HuH-7 (cell line): ENCODE measurements at regions not wholly inside any gene's neighbourhood (a gene's known extent, or its start where the extent isn't known, plus 50 kb on each side); places are given as distances from the start of the nearest gene placed in this dataset.

Experiments
- DNase-seq: peaks from one replicate; pipeline ENCODE4 v3.0.0; 2011; ENCODE audit warnings: low spot score

DNA sequence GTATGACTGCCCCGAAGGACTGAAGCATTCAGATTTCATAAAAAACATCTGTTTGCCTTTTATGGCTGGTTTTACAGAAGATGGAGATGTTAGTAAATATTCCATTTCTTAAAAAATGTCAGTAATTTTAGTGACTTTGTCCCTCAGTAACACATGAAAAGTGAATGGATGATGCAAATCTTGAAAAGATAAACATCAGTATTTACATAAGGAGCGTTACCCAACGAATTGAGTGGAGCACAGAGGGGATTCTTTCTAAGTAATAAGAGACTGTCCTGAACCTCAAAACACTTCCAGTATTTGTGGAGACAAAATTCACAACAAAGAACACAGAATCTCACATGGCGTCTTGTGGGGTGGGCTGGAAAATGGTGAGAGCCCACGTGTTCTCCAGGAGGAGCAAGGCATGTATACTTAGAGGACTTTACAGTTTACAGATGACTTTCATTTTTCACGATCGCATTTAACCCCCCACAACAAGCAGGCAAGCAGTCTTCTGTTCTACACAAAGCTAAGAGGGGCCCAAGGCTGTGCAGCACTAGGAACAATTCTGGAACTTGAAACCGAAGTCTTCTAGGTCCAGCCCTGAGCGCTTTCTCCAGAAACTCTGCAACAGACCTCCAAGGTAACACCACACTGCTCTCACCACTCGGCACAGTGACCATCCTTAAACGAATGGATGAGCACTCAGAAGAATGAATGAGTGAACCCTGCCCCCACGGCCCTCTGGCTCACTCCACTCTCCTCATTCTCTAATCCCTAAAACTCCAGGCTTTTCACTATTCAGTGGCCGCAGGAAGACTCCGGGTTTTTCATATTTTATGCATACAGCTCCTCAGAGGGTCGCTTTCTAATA, 709.8 kb downstream of the UQCRFS1 start:
- no peak for DNase-seq

DNA sequence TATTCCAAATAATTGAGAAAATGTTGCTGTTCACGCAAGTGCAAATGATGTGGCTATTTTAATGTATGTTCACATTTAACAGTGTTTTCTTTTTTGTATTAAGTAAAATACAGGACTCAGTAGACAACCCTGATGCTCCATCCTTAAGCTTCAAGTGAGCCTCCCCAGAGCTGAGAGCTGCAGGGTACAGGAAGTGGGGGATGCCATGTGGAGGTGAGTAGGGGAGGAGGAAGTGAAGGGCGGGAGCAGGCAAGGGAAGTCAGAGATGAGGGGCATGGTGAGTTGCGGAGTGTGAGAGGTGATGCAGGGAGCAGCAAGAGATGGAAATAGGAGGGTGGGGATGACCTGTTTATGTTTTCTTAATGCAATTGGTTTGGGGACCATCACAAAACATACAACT, 711.0 kb downstream of the UQCRFS1 start:
- DNase-seq = no peak

DNA sequence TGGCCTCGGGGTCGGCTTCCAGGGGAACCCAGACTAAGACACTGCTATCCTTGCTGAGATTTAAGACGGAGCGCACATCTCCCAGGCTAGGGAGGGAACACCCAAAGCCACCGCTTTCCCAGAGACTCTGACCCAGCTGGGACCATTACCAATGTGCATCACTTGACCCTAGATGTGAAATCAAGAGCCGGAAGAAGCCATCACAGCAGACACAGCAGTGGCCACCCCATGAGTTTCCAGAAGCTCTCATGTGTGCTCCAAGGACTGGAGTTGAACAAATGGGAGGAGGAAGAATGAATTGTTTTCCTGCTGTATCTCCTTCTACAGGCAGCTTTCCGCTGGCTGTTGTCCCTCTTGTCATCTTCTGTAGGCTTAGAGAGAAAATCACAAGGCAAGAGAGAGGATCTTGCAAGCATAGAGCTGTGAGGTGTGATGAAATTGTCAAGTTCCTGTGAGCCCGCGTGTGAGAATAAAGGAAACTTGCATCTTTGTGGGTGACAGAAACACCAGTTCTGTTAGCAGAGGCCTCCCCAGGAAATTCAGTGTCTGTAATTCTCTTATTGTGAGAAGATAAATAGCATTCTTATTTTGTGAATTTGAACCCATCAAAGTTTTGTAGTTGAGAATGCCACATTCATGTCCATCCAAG, 711.8 kb downstream of the UQCRFS1 start:
- DNase-seq = no peak

DNA sequence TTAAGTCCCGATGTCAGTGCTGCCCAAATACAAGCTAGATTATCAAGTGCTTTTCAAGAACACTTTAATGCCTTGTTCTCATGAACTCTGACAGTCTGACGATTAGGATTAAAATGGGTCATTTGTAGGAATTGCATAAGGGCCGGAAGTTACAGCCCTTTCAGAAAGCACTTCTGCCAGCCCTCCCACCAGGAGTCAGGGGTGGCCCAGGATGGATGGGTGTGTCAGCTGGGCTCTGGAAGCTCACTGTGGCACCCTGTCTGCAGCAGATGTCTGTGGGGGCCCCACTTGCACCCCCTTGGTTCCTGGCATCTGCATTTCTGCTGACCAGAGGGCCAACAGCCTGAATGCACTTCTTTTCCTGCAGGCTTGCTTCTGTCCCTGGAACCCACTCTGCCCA, 712.7 kb downstream of the UQCRFS1 start:
- no peak for DNase-seq

DNA sequence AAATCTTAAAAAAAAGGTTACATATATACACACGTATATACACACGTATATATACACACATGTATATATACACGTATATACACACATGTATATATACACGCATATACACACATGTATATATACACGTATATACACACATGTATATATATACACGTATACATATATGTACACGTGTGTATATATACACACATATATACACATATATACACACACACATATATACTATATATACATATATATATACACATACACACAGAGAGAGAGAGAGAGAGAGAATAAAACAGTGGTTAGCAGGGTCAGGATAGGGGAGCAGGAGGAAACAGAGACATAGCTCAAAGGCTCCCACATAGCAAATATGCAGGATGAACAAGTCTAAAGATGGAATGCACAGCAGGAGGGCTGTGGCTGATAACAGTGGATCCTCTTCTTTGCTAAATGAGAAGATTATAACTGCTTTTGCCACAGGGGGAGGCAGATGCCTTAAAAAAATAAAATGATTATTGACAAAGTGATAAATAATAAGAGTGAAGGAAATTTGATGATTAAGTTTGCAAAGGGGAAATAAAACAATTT, 714.5 kb downstream of the UQCRFS1 start:
- DNase-seq = no peak

DNA sequence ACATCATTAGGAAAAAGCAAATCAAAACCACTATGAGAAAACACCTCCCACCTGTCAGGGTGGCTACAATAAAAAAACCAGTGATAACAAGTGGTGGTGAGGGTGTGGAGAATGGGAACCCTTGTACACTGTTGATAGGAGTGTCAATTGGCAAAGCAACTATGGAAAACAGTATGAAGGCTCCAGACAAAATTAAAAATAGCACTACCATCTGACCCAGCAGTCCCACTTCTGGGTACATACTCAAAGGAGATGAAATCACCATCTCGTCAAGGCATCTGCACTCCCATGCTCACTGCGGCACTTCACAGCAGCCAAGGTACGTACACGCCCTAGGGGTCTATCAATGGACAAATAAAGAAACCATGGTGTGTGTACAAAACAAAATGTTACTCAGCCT, 715.1 kb downstream of the UQCRFS1 start:
- no peak for DNase-seq

DNA sequence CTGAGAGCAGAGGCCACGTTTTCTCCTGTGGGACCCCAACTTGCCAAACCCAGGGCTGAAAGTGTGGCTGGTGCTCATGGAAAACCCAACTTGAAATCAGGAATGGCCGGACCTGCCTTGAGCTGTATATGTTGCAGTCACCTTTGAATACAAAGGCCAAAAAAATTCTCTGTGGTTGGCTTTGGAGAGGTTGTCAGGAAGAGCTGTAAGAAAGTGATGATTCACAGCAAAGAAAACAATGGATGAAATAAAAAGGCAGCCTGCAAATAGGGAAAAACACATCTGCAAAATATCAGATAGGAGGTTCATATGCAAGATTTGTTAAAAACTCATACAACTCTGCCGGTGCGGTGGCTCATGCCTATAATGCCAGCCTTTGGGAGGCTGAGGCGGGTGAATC, 715.8 kb downstream of the UQCRFS1 start:
- no peak for DNase-seq

DNA sequence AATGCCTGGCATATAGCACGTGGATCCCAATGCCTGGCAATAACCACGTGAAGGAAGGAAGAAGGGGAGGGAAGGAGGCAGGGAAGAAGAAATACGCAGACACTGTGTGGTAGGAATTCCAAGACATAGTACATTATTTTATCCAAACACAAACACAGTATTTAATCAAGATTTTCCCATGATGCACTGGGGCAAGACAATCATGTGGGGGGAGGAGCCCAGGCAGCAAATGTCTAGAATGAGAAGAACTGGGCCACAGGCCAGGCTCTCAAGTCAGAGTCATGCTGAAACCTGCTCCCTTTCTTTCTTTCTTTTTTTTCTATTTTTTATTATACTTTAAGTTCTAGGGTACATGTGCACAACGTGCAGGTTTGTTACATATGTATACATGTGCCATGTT, 717.9 kb downstream of the UQCRFS1 start:
- no peak for DNase-seq

DNA sequence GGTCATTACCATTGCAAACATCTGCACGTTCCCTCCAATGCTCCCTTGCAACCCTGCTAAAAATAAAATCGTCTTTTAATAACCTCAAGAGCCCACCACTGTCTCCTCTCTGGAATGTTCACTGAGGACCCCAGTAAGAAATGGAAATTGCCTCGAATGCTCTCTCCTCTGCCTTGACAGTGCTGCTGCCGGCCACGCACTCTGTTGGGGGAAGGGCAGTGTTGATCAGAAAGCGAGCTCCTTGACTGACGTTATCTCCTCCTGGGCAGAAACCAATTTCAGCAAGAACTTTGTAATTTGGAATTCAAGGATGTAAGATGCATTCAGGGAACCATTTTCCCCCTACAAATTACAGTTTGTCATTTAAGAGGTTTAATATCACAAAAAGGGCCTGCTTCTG, 718.5 kb downstream of the UQCRFS1 start:
- DNase-seq = no peak

DNA sequence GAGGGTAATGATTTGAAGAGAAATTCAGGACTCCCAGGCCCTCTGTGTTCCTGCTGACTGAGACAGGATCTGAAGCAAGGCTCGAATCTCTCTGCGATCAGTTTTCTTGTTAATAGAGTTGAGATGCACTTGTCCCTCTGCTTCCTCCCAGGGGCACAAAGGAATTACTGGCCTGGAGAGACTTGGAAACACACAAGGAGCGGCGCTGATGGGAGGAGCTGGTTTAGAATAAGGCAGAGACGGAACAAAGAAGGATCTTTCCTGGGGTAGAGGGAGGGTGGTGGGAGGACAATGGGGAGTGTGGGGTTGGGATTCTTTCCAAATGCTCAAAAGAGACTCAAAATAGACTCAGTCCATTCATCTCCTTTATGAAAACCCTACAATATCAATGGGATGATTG, 719.1 kb downstream of the UQCRFS1 start:
- DNase-seq = no peak

DNA sequence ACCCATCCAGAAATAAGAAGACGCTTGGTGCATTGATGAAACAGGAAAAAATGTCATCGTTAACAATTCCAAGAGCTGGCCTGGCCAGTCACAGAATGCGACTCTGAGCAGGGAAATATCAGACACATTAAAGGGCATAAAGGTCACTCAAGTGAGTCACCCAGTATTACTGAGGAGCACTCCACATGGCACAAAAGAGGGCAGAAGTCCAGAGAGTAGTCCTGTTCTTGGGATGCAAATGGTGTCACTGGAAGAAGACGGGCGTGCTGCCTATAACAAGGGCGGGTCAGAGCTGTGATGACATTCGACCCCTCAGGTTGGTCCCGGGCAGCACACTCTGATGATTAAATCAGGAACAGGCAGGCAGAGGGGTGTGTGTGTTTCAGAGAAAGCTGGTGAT, 720.3 kb downstream of the UQCRFS1 start:
- no peak for DNase-seq

DNA sequence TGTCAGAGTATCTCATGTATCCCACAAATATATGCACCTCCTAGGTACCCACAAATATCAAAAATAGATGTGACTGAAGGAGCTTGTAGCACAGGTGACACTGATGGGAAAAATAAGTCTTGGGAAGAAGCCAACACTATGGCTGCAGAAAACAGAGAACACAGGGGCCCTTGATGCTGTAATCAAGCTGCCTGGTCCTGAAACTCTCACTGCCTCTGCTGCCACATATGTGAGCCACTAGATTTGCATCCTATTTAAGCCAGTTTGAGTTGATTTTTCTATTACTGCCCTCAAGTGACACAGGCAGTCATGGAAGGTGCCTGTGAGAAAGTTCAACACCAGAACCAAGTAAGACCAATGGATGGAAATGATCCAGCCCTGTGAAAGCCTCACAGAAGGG, 720.8 kb downstream of the UQCRFS1 start:
- DNase-seq = no peak

DNA sequence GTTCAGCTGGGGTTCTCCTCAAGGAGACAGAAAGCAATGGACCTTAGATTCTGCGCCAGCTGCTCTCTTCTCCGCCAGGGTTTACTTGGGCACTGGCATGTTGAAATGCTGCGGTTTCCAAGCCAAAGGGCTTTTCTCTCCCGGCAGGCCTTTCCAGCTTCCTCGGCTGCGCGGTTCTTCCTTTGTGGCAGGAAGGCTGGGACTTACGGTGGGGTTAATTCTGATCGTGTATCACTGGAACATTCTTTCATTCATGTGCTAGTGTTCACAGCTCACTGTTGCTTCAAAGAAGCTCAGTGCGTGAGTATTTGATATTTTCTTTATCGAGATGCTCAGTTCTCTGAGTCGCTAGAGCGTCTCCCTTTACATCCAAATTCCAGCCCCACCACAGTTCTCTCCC, 723.2 kb downstream of the UQCRFS1 start:
- no peak for DNase-seq

DNA sequence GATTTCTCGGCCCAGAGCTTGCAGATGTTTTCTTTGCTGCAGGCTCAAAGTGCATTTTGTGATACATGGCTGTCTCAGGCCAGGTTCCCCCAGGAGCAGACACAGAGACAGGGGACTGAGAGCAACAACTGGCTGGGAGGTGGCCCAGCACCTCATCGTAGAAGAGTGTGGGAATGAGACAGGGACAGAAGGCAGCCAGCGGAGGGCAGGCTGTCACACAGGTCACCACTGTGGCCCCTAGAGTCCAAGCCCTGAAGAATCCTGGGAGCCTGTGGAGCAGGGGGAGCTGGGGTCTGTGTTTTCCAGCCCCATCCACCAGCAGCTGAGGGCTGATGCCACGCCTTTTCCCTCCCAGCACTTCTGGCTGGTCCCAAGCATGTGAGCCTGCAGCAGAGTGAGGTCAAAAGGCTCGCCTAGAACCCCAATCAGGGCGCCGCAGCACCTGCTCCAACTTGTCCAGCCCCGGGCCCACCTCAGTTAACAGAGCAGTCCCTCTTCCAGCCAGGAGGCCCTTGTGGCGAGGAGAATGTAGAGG, 723.8 kb downstream of the UQCRFS1 start:
- DNase-seq = no peak

DNA sequence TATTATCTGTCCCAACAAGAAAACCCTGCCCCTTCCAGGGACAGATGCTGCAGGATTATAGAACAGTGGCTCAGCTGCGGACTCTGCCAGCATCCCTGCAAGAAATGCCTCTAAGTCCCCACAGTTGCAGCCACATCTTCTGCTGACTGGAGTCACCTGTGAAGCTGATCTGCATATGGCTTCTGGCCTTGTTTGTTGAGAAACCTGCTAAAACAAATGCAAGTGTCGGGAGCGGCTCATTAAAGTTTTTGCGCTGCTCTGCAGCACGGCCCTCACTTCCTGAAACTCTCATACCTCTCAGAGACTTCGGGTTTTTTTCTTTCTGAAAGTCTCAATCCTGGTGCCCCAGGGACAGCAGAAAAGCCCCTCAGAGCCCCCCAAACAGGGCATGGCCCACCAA, 725.0 kb downstream of the UQCRFS1 start:
- no peak for DNase-seq

DNA sequence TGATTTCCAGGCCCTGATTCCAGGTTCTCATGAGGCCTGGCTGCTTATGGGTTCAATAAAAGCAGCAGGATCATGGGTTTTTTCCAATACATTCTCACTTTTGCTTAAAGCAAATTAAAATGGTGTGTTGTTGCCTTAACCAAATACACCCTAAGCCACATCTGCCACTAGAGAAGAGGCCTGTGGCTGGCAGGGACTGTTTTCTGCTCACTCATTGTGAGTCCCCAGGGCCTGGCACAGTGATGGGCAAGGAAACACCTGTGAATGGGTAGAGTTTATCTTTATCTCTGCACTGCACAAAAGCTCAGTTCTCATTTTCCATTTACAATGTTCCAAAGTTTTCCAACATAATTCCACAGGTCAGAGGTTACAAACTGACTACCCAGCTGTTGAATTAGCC, 726.0 kb downstream of the UQCRFS1 start:
- no peak for DNase-seq

DNA sequence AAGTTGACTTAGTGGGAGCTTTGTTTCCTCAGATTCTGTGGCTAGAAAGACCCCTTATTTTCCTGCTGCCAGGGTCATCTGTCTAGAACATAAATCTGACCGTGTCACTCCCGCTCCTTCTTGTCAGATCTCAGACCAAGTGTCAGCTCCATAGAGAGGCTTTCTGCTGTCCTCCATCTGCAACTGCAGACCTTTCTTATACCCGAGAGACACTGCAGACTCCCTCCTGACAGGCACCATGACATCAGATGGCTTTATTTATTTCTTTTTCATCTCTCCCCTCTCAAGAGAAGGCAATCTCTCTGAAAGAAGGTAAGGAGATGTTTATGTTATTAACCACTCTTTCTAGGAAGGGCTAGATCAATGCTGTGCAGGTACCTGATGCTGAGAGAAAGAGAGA, 726.5 kb downstream of the UQCRFS1 start:
- no peak for DNase-seq

DNA sequence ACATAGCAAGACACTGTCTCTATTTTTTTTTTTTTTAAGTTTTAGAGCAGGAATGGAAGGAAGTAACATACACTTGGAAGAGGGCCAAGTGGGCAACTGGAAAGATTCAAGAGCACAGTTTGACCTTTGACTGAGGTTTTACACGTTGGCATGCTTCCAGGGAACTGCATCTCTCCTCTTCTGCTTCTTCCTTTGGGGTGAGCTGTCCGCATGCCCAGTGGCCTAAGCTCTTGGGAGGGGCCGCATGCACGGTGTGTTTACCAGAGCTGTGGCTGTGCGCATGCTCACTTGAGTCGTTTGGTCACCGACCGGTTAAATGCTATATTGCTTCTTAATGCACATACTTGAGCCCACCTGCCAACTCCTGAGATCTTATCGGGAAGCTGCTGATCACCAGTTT, 727.7 kb downstream of the UQCRFS1 start:
- DNase-seq = no peak

DNA sequence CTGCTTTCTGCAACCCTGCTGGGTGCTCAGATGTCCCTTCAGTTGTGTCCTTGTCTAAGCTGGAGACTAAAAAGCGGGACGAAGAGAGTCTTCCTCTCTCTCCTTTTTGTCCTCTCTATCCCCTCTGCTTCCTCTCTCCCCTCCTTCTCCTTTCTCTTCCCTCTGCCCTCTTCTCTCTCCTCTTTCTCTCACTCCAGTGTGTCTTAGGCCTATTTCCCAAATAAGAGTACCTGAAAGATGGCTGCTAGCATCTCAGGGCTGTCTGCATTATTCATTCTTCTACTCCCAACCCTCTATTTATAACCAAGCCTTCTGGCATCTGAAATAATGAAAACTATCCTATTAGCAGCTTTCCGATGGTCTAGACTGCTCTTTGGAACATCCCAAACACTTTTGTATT, 729.8 kb downstream of the UQCRFS1 start:
- DNase-seq = no peak

DNA sequence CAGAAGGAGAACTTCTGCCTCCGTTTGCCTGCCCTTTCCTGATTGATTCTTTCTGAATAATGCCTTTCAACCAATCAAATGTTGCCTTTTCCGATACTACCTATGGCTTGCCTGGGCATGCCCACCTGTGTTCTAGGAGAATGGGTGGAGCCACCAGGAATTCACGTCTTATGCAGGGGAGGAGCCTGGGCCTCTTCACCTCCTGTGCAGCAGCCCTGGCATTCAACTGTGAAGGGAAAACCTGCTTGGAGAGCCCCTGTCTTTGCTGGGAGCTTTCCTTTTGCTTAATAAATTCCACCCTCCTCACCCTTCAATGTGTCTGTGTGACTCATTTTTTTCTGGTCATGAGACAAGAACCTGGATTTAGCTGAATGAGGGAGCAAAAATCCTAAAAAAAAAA, 730.7 kb downstream of the UQCRFS1 start:
- DNase-seq = no peak

DNA sequence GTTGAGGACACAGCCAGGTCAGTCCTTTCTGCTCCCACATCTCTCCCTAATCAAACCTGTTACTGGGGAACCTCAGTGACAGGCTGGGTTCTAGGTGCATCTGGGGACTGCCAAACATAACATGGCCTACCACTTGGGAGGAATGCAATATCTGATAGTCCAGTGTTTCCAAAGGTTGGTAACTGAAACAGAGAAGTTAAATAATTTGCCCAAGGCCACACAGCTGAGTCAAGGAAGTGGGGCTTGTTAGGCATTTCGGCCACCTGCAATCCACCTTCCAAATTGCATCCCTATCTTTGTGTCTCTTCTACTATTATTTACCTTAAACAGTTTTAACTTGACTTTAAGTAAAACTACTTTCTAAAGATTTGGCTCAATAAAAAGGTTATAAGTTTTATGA, 731.3 kb downstream of the UQCRFS1 start:
- DNase-seq = no peak

DNA sequence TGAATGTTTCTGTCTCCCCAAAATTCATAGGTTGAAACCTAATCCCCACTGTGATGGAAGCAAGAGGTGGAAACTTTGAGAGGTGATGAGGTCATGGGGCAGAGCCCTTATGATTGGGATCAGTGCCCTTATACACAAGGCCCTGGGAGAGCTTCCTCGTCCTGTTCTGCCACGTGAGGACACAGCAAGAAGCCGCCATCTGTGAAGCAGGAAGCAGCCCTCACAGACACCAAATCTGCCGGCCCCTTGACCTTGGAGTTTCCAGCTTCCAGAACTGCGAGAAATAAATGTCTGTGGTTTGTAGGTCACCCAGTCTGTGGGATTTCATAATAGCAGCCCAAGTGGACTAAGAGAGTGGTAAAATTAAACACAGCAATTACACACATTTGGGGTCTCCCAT, 737.4 kb downstream of the UQCRFS1 start:
- no peak for DNase-seq

DNA sequence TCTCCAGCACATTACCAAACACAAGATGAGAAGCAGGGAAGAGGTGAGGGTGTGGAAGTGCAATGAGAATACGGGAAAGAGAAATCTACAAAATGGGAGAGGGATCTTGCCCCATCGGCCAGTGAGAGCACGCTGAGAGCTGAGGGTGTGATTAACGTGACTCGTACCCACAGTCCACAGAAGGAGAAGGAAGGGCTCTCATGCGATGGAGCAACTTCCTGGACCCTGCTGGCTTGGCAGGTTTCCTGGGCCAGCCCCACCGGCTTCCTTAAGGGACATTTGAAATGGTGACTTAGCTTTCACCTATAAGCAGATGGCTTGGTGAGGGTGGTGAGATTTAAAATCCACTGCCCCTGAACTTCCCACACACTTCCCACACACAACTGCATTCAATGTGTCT, 740.1 kb downstream of the UQCRFS1 start:
- DNase-seq = no peak
